HG02981 (cell line): ENCODE measurements at regions not wholly inside any gene's neighbourhood (a gene's known extent, or its start where the extent isn't known, plus 50 kb on each side); places are given as distances from the start of the nearest gene placed in this dataset.

ENCODE experiments used
- ATAC-seq: cut with Tn5 transposase; IDR thresholded peaks from one replicate; pipeline ENCODE4 v1.9.1; 2021; ENCODE audit warnings: mild to moderate bottlenecking, moderate library complexity; ENCODE audit not compliant: unreplicated experiment

- ATAC-seq = no peak
Measured at GRCh38 chr3:150220799-150221198, 187.3 kb upstream of the TSC22D2 start.

GRCh38 chr3:150220041-150220440, 188.1 kb upstream of the TSC22D2 start:
- no peak for ATAC-seq

- no peak for ATAC-seq
Measured at GRCh38 chr3:150218841-150219240, 189.3 kb upstream of the TSC22D2 start.

- no peak for ATAC-seq
Measured at GRCh38 chr3:150218236-150218635, 189.9 kb upstream of the TSC22D2 start.

- ATAC-seq = no peak
Measured at GRCh38 chr3:150217691-150218090, 190.4 kb upstream of the TSC22D2 start.

- no peak for ATAC-seq
Measured at GRCh38 chr3:150216866-150217600, 191.1 kb upstream of the TSC22D2 start.

GRCh38 chr3:150216041-150216811, 191.9 kb upstream of the TSC22D2 start:
- ATAC-seq = no peak

GRCh38 chr3:150215616-150216015, 192.5 kb upstream of the TSC22D2 start:
- no peak for ATAC-seq

- no peak for ATAC-seq
Measured at GRCh38 chr3:150213577-150213976, 194.5 kb upstream of the TSC22D2 start.

- ATAC-seq = no peak
Measured at GRCh38 chr3:150210461-150211110, 197.5 kb upstream of the TSC22D2 start.

GRCh38 chr3:150203273-150203672, 204.8 kb upstream of the TSC22D2 start:
- ATAC-seq = no peak

GRCh38 chr3:150202711-150203110, 205.4 kb upstream of the TSC22D2 start:
- ATAC-seq = no peak

- ATAC-seq = no peak
Measured at GRCh38 chr3:150194957-150195356, 213.1 kb upstream of the TSC22D2 start.

- ATAC-seq = no peak
Measured at GRCh38 chr3:150194513-150194912, 213.6 kb upstream of the TSC22D2 start.

GRCh38 chr3:150184426-150185071, 213.9 kb upstream of the PFN2 start:
- peak; percentile 7 for ATAC-seq

GRCh38 chr3:150183678-150184425, 213.2 kb upstream of the PFN2 start:
- ATAC-seq = peak; percentile 86

- no peak for ATAC-seq
Measured at GRCh38 chr3:150180334-150180733, 209.6 kb upstream of the PFN2 start.

- ATAC-seq = no peak
Measured at GRCh38 chr3:150179330-150179729, 208.6 kb upstream of the PFN2 start.

- ATAC-seq = no peak
Measured at GRCh38 chr3:150177673-150178381, 207.1 kb upstream of the PFN2 start.

GRCh38 chr3:150174179-150174578, 203.5 kb upstream of the PFN2 start:
- no peak for ATAC-seq
